ENCODE measurements at regions not wholly inside any gene's neighbourhood (a gene's known extent, or its start where the extent isn't known, plus 50 kb on each side); places are given as distances from the start of the nearest gene placed in this dataset.

GRCh38 chr15:58296276-58296675, 135.5 kb upstream of the LIPC start:
- peaks cover 14% of the 10 kb centered on the region for H3K9me3 Mint-ChIP-seq
- no peak overlapping the region for H3K4me3 ChIP-seq (ENCODE audit: low read length)

DNA sequence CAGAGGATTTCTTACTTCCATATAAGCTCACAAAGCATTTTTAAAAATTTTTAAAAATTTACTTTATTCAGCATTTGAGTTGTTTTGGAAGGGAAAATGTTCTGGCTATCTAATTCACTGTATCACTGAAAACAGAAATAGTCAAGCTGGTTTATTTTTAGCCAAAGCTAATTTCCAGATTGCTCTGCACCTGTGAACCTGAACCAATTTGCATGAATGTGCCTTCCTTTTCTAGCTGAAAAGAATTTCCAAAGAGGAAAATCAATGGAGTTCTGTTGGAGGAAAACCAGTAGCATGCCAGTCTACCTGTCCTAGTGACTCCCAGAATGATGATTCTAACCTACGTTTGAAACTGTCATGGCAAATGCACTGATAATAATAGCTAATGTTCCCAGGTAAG, 134.2 kb upstream of the LIPC start:
- Histone ChIP-seq H3K9me3 (ENCODE audit: control insufficient read depth, low read length) (peaks cover 7% of the 10 kb centered on the region), H3K36me3 (ENCODE audit: control insufficient read depth, insufficient read depth, low read length) (no peaks in the 10 kb centered on the region), H3K4me3 (ENCODE audit: low read length) (no peak overlapping the region), H3K27ac (ENCODE audit: low read depth, low read length) (no peak overlapping the region), H3K27me3 (ENCODE audit: control insufficient read depth, insufficient read depth, low read length, poor library complexity, severe bottlenecking) (no peaks in the 10 kb centered on the region), H3K9ac (ENCODE audit: extremely low read depth, low read length, poor library complexity, severe bottlenecking) (no peak overlapping the region), H3K4me1 (ENCODE audit: control insufficient read depth, insufficient read depth, low read length) (no peaks in the 10 kb centered on the region)
- H3K27me3 Mint-ChIP-seq (ENCODE audit: insufficient read depth), result no peaks in the 10 kb centered on the region
- no peak overlapping the region for H3K27ac Mint-ChIP-seq
- no peak for DNase-seq
- peaks cover 14% of the 10 kb centered on the region for H3K9me3 Mint-ChIP-seq
- WGBS, 2 experiments (ENCODE audit: insufficient coverage in 1 of 2, insufficient read length in 1 of 2), result 78 to 93% methylated on average over 1 of the region's 1 CpG
- no peaks in the 10 kb centered on the region for H3K36me3 Mint-ChIP-seq (ENCODE audit: low read depth)
- H3K4me3 Mint-ChIP-seq, result no peak overlapping the region
- no peak for TF ChIP-seq CTCF (conservative IDR thresholded peaks at IDR 0.05)
- peaks cover 10% of the 10 kb centered on the region for H3K4me1 Mint-ChIP-seq

More at GRCh38 chr15:58296276-58296675, 135.5 kb upstream of the LIPC start:
- Histone ChIP-seq H3K9ac (ENCODE audit: extremely low read depth, low read length, poor library complexity, severe bottlenecking) (no peak overlapping the region), H3K9me3 (ENCODE audit: control insufficient read depth, low read length) (peaks cover 7% of the 10 kb centered on the region), H3K4me1 (ENCODE audit: control insufficient read depth, insufficient read depth, low read length) (no peaks in the 10 kb centered on the region), H3K36me3 (ENCODE audit: control insufficient read depth, insufficient read depth, low read length) (no peaks in the 10 kb centered on the region), H3K27me3 (ENCODE audit: control insufficient read depth, insufficient read depth, low read length, poor library complexity, severe bottlenecking) (no peaks in the 10 kb centered on the region), H3K27ac (ENCODE audit: low read depth, low read length) (no peak overlapping the region)
- 48% methylated on average over 2 of the region's 2 CpGs; no CpG with 5 or more reads in 1 of the 2 experiments for WGBS, 2 experiments (ENCODE audit: insufficient coverage in 1 of 2, insufficient read length in 1 of 2)
- H3K27ac Mint-ChIP-seq, result no peak overlapping the region
- H3K36me3 Mint-ChIP-seq (ENCODE audit: low read depth), result no peaks in the 10 kb centered on the region
- no peak for TF ChIP-seq CTCF (conservative IDR thresholded peaks at IDR 0.05)
- H3K27me3 Mint-ChIP-seq (ENCODE audit: insufficient read depth), result no peaks in the 10 kb centered on the region
- peaks cover 10% of the 10 kb centered on the region for H3K4me1 Mint-ChIP-seq
- H3K4me3 Mint-ChIP-seq, result no peak overlapping the region
- DNase-seq, result no peak

DNA sequence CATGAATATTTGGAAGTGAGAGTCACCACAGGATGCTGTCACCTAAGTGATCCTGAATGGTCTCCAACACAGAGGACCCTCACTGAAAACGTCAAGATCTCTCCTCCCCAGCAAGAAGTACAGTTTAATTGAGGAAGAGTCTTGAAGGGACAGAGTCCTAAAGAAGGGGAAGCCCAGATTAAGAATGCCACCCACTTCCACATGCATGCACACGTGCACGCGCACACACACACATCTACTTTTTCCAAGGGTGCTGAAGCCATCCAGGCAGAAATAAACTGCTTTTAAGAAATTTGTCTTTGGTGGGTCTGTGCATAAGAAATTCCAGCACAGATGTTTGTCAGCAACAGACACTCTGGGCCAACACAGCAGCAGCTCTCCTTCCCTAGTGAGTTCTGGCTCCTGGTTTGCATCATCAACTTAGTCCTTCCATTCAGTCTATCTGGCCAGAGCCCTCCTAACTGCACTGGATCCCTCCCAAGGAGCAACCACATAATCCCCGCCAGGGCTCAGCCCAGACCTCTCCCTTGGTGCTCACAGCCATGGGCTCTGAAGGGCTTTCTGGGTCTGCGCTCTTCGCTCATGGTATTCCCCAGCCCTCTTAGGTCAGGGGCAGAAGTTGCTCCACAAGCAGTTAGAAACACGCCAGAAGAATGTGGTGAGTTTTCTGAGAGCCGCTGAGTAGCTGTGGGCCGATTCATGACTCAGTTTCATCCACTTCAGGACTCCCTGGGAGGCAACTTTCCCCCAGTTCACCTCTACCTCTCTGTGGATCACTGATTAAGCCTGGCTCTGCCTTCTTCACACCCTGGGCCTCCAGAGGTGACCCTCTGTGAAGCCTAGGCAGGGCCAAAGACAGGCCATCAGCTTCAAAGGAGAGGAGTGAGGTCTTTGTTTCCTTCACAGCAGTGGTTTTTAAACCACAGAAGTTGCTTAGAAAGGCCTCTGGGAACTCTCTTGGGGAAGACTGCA, 132.6 kb upstream of the LIPC start:
- Mint-ChIP-seq H3K27me3 (ENCODE audit: insufficient read depth) (no peaks in the 10 kb centered on the region), H3K9me3 (peaks cover 14% of the 10 kb centered on the region), H3K27ac (no peak overlapping the region), H3K36me3 (ENCODE audit: low read depth) (no peaks in the 10 kb centered on the region), H3K4me3 (no peak overlapping the region), H3K4me1 (peaks cover 4% of the 10 kb centered on the region)
- Histone ChIP-seq H3K36me3 (ENCODE audit: control insufficient read depth, insufficient read depth, low read length) (no peaks in the 10 kb centered on the region), H3K27ac (ENCODE audit: low read depth, low read length) (no peak overlapping the region), H3K4me1 (ENCODE audit: control insufficient read depth, insufficient read depth, low read length) (no peaks in the 10 kb centered on the region), H3K4me3 (ENCODE audit: low read length) (no peak overlapping the region), H3K9ac (ENCODE audit: extremely low read depth, low read length, poor library complexity, severe bottlenecking) (no peak overlapping the region), H3K27me3 (ENCODE audit: control insufficient read depth, insufficient read depth, low read length, poor library complexity, severe bottlenecking) (no peaks in the 10 kb centered on the region), H3K9me3 (ENCODE audit: control insufficient read depth, low read length) (peaks cover 7% of the 10 kb centered on the region)
- TF ChIP-seq CTCF (conservative IDR thresholded peaks at IDR 0.05), result no peak
- no peak for DNase-seq
- 97 to 99% methylated on average over 8 to 10 of the region's 10 CpGs for WGBS, 2 experiments (ENCODE audit: insufficient coverage in 1 of 2, insufficient read length in 1 of 2)

Measured in endodermal cell (in vitro differentiated cells).